ENCODE measurements at regions not wholly inside any gene's neighbourhood (a gene's known extent, or its start where the extent isn't known, plus 50 kb on each side); places are given as distances from the start of the nearest gene placed in this dataset.
"Not testable (repeated sequence)": the region's sequence is repeated elsewhere in the genome, so short reads cannot be mapped to it uniquely, and the experiment has no call there.

GRCh38 chr1:238450976-238451375 is 560.3 kb upstream of the ZP4 start:
- no peaks in the 10 kb centered on the region for H3K9me3 ChIP-seq
- no peak overlapping the region for H3K4me3 ChIP-seq (ENCODE audit: low read depth, low read length)
- no peaks in the 10 kb centered on the region for H3K27me3 ChIP-seq
- TF ChIP-seq, protein P1, sequence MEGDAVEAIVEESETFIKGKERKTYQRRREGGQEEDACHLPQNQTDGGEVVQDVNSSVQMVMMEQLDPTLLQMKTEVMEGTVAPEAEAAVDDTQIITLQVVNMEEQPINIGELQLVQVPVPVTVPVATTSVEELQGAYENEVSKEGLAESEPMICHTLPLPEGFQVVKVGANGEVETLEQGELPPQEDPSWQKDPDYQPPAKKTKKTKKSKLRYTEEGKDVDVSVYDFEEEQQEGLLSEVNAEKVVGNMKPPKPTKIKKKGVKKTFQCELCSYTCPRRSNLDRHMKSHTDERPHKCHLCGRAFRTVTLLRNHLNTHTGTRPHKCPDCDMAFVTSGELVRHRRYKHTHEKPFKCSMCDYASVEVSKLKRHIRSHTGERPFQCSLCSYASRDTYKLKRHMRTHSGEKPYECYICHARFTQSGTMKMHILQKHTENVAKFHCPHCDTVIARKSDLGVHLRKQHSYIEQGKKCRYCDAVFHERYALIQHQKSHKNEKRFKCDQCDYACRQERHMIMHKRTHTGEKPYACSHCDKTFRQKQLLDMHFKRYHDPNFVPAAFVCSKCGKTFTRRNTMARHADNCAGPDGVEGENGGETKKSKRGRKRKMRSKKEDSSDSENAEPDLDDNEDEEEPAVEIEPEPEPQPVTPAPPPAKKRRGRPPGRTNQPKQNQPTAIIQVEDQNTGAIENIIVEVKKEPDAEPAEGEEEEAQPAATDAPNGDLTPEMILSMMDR (IDR thresholded peaks at IDR 0.05; ENCODE audit: low read depth, low read length) = no peak
- H3K4me1 ChIP-seq = peaks cover 11% of the 10 kb centered on the region
- DNase-seq = no peak
- no peaks in the 10 kb centered on the region for H3K36me3 ChIP-seq

DNA sequence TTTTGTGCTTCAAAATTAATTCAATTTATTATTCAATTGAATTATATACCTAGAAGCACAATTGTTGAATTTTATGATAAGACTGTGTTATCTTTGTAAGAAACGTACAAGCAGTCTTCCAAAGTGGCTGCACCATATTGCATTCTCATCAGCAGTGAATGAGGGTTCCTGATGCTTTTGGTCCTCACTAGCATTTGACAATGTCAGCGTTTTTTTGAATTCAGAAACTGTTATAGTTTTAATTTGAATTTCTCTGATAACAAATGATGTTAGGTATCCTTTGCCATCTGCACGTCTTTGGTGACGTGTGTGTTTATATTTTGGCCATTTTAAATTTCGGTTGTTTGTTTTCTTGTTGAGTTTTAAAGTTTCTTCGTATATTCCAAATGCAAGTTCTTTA is 553.0 kb upstream of the ZP4 start:
- H3K27me3 ChIP-seq = no peaks in the 10 kb centered on the region
- no peaks in the 10 kb centered on the region for H3K36me3 ChIP-seq
- H3K4me3 ChIP-seq (ENCODE audit: low read depth, low read length) = no peak overlapping the region
- TF ChIP-seq, protein P1 (IDR thresholded peaks at IDR 0.05; ENCODE audit: low read depth, low read length) = no peak
- DNase-seq = no peak
- peaks cover 4% of the 10 kb centered on the region; the same call in 1 of the 2 replicates for H3K4me1 ChIP-seq
- H3K9me3 ChIP-seq = no peaks in the 10 kb centered on the region

- peak; percentile 31 for DNase-seq
- H3K4me3 ChIP-seq (ENCODE audit: low read depth, low read length) = no peak overlapping the region
- H3K4me1 ChIP-seq = peaks cover 14% of the 10 kb centered on the region
- H3K27me3 ChIP-seq = no peaks in the 10 kb centered on the region
- no peaks in the 10 kb centered on the region for H3K9me3 ChIP-seq
- TF ChIP-seq, protein P1 (IDR thresholded peaks at IDR 0.05; ENCODE audit: low read depth, low read length) = no peak
- no peaks in the 10 kb centered on the region for H3K36me3 ChIP-seq
Observed at GRCh38 chr1:238439511-238439910, 548.8 kb upstream of the ZP4 start.

- TF ChIP-seq, protein P1 (IDR thresholded peaks at IDR 0.05; ENCODE audit: low read depth, low read length) = no peak
- DNase-seq = peak; percentile 24
Observed at GRCh38 chr1:238438311-238439270, 547.9 kb upstream of the ZP4 start.

GRCh38 chr1:238429703-238430102 is 539.0 kb upstream of the ZP4 start:
- H3K36me3 ChIP-seq; H3K4me1 ChIP-seq; DNase-seq; H3K4me3 ChIP-seq (ENCODE audit: low read depth, low read length); H3K27me3 ChIP-seq; H3K9me3 ChIP-seq: not testable (repeated sequence)

More at GRCh38 chr1:238438311-238439270, 547.9 kb upstream of the ZP4 start:
- H3K36me3 ChIP-seq = no peaks in the 10 kb centered on the region
- no peaks in the 10 kb centered on the region for H3K9me3 ChIP-seq
- no peaks in the 10 kb centered on the region for H3K27me3 ChIP-seq
- no peak overlapping the region for H3K4me3 ChIP-seq (ENCODE audit: low read depth, low read length)
- H3K4me1 ChIP-seq = peaks cover 14% of the 10 kb centered on the region

DNA sequence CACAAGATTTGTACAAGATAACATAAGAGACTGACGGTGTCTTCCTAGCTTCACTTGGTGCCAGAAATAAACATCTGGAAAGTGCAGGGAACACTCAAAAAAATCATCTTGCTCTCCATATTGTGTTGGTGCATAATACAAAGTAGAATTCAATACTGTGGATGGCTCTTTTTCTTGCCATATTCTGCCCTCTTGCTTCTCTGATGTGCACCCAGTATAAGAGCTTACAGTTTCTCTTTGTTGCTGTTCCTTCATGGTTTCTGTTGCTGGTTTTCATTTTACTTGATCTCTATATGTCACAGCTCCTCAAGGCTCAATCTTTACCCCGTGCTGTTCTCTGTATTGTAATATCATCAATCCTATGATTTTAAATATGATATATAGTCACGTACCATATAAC is 528.5 kb upstream of the ZP4 start:
- Histone ChIP-seq H3K27me3 (no peaks in the 10 kb centered on the region), H3K4me3 (ENCODE audit: low read depth, low read length) (no peak overlapping the region), H3K36me3 (no peaks in the 10 kb centered on the region), H3K9me3 (no peaks in the 10 kb centered on the region), H3K4me1 (no peaks in the 10 kb centered on the region)
- DNase-seq = no peak
- TF ChIP-seq, protein P1 (IDR thresholded peaks at IDR 0.05; ENCODE audit: low read depth, low read length) = no peak

Measured in BE2C (cell line).